ENCODE measurements at regions not wholly inside any gene's neighbourhood (a gene's known extent, or its start where the extent isn't known, plus 50 kb on each side); places are given as distances from the start of the nearest gene placed in this dataset.

DNA sequence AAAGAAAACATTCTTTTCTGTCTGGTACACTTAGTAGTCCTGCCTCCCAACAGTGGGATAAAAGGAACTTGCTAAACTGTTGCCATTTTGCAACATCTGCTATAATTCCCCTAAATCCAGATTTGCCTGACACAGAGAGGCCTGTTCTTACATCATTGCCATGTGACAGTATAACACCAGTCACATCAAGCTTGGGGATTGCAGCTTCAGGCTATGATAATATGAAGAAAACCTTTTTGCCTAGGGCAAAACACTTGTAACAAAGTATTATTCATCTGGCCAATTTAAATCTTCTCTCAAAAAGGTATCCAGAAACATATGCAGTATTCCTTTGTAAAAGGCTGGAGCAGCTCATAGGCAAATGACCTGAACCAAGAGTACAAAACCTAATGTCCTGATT is 80.9 kb upstream of the OTX2 start:
- Mint-ChIP-seq H3K36me3 (peaks cover 1% of the 10 kb centered on the region), H3K9me3 (no peaks in the 10 kb centered on the region), H3K27ac (no peak overlapping the region), H3K4me1 (peaks cover 0 to 4% (median 0%) of the 10 kb centered on the region in 3 donors), H3K4me3 (no peak overlapping the region), H3K27me3 (peaks cover 6% of the 10 kb centered on the region)

DNA sequence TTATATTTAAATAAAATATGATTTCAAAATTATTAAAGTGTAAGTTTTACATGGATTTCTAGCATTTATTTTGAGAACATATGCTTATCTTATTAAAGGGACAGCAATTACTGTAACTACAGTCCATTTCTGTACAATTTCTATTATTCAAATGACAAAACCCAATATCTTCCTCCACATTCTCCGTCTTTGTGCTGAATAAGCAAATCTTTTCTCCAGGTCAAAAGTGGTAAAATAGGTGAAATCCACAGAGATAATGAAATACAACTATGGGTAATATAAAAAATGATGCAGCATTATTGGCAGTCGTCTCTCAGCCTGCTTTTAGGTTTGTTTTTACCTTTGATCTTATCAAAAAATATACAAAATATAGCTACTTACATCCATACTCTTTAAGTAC is 79.4 kb upstream of the OTX2 start:
- H3K4me3 Mint-ChIP-seq: no peak overlapping the region
- H3K27me3 Mint-ChIP-seq: peaks cover 6% of the 10 kb centered on the region
- no peaks in the 10 kb centered on the region for H3K36me3 Mint-ChIP-seq
- H3K4me1 Mint-ChIP-seq: peaks cover 0 to 2% (median 0%) of the 10 kb centered on the region in 3 donors
- H3K9me3 Mint-ChIP-seq: no peaks in the 10 kb centered on the region
- no peak overlapping the region for H3K27ac Mint-ChIP-seq

DNA sequence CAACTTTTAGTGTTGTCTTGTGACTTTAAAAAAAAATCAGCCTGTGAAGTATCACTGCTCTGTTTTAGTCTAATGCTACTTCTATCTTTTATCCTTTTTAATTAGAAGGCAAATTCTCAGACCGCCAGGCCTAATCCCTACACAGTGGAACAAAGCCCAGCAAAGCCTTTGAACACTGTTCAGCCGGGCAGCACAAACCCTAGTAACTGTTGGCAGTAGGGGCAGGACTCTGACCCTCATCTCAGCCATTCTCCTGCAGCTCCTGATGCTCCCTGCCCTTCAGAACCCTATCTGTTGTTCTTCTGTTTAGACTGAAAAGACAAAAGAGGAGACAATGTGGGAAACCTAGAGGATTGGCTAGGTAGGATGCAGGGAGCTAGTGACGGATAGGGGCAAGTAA is 78.0 kb upstream of the OTX2 start:
- Mint-ChIP-seq H3K27me3 (peaks cover 6% of the 10 kb centered on the region), H3K4me3 (no peak overlapping the region), H3K27ac (no peak overlapping the region), H3K4me1 (peaks cover 0 to 2% (median 0%) of the 10 kb centered on the region in 3 donors), H3K36me3 (no peaks in the 10 kb centered on the region), H3K9me3 (no peaks in the 10 kb centered on the region)

DNA sequence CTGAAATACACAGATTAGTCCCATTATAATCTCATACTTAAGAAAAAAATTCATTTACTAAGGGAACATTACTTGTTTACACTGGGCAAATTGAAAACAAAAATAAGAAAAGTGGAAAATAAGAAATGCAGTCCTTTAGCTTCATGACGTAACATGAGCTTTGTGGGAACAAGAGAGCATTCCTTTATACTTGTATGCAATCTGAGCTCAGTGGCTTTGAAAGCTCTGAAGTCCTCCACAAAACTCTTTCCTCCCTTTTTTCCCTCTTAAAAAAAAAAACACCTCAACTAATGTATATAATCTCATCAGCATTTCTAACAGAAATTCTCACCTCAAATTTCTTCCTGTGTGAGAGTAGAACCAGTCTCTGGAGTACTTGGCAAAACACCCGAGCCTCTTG is 76.9 kb upstream of the OTX2 start:
- no peak overlapping the region for H3K4me3 Mint-ChIP-seq
- no peak overlapping the region for H3K27ac Mint-ChIP-seq
- no peaks in the 10 kb centered on the region for H3K4me1 Mint-ChIP-seq
- H3K9me3 Mint-ChIP-seq: no peaks in the 10 kb centered on the region
- no peaks in the 10 kb centered on the region for H3K36me3 Mint-ChIP-seq
- peaks cover 11% of the 10 kb centered on the region for H3K27me3 Mint-ChIP-seq

DNA sequence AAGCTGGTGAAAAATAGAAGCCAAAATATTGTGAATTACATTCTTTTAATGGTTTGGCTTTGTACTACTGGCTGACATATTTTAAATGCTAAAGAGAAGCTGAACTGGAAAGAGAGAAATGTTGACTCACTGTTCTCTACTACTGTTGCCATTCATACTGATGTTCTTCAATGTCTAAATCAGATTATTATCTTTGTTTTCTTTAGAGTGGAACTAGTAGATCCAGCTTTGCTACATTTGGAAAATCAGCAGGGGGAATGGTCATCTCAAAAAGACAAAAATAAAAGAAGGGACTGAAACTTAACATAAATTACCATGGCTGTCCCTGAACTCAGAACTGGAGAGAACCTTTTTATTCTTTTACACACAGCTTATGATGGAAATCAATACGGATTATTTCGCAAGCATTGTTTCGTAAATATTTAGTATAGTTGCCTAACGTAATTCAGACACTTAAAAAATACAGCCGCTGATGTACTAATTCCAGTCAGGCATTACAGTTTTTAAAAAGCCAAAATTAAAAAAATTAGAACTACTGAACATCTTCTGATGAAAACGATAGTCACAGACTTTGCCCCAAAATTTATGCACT is 76.3 kb upstream of the OTX2 start:
- H3K4me1 Mint-ChIP-seq: no peaks in the 10 kb centered on the region
- H3K27ac Mint-ChIP-seq: no peak overlapping the region
- peaks cover 11% of the 10 kb centered on the region for H3K27me3 Mint-ChIP-seq
- no peaks in the 10 kb centered on the region for H3K9me3 Mint-ChIP-seq
- H3K36me3 Mint-ChIP-seq: no peaks in the 10 kb centered on the region
- H3K4me3 Mint-ChIP-seq: no peak overlapping the region

DNA sequence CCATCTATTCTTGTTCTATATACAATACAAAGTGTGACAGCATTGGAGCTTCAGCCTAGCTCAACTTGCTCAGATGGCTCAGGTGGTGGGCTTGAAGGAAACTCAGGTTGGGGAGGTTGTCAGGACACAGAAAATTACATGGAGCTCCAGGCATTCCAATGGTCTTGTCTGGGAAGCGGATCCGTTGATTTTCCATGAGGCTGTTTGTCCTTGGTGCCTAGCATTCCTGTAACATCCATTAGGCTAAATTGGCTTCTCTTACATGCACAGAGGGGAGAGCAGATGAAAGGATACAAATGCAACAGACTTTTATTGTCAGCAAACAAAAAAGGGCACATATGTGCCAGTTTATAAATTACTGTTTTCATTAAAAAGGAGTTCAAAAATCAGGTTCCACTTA is 75.5 kb upstream of the OTX2 start:
- Mint-ChIP-seq H3K9me3 (no peaks in the 10 kb centered on the region), H3K27me3 (peaks cover 11% of the 10 kb centered on the region), H3K4me3 (no peak overlapping the region), H3K27ac (no peak overlapping the region), H3K36me3 (no peaks in the 10 kb centered on the region), H3K4me1 (no peaks in the 10 kb centered on the region)

DNA sequence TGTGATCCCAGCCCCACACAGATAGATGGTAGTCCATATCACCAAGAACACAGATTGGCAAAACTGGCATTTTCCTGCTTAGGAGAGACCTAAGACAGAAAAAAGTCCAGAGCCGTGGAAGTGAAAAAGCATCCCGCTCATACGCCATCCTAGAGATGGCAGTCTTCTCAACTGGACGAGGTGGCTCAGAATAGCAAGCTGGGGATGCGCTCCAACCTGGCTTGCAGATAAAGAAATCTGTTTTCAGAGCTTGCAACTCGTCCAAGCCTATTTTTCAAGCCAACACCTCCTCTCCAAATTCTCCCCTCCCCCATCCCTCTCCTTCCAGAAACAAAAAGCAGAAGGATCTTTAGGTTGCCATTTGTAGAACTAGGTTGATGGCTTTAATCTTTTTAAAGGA is 74.3 kb upstream of the OTX2 start:
- no peaks in the 10 kb centered on the region for H3K9me3 Mint-ChIP-seq
- H3K36me3 Mint-ChIP-seq: no peaks in the 10 kb centered on the region
- no peak overlapping the region for H3K27ac Mint-ChIP-seq
- H3K4me3 Mint-ChIP-seq: no peak overlapping the region
- H3K4me1 Mint-ChIP-seq: no peaks in the 10 kb centered on the region
- peaks cover 13% of the 10 kb centered on the region for H3K27me3 Mint-ChIP-seq

DNA sequence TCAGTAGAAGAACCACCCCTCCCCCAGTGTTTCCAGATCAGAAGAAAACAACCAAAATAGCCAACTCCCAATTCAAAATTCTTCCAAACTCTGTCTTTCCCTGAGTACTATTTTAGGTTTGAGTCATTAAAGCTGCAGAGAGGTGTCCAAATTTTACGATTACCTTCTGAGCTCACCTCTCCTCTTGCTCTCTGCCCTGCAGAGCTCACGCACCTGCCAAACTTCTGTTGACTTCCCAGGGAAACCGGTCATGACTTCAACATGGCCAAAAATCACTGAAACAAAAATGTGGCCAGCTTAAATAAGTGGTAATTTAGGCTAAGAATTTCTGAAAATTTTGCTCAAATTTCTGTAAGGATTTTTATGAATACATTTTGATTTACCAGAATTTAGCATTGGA is 70.9 kb upstream of the OTX2 start:
- peak overlapping the region in 1 of 3 donors; percentile 34 for H3K27ac Mint-ChIP-seq
- no peaks in the 10 kb centered on the region for H3K9me3 Mint-ChIP-seq
- no peaks in the 10 kb centered on the region for H3K36me3 Mint-ChIP-seq
- H3K4me3 Mint-ChIP-seq: no peak overlapping the region
- peaks cover 11% of the 10 kb centered on the region for H3K27me3 Mint-ChIP-seq
- no peaks in the 10 kb centered on the region for H3K4me1 Mint-ChIP-seq

DNA sequence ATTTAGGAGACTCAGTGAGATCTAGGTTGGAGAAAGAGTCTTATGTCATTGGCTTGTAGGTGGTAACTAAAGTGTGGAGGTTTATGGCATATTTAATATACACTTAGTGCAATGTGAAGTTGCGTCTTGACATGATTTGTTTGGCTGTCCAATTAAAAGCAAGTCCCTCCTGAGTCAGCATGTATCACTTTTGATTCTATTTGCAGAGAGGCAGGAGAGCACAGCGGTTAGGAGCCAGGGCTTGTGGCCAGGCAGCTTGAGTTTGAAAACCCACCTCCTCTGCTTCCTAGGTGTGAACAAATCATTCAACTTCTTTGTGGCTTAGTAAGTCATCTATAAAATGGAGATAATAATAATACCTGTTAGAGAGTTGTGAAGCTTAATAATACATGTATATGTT is 68.5 kb upstream of the OTX2 start:
- H3K36me3 Mint-ChIP-seq: no peaks in the 10 kb centered on the region
- H3K27ac Mint-ChIP-seq: no peak overlapping the region
- peaks cover 12% of the 10 kb centered on the region for H3K27me3 Mint-ChIP-seq
- no peaks in the 10 kb centered on the region for H3K9me3 Mint-ChIP-seq
- H3K4me3 Mint-ChIP-seq: no peak overlapping the region
- H3K4me1 Mint-ChIP-seq: no peaks in the 10 kb centered on the region

DNA sequence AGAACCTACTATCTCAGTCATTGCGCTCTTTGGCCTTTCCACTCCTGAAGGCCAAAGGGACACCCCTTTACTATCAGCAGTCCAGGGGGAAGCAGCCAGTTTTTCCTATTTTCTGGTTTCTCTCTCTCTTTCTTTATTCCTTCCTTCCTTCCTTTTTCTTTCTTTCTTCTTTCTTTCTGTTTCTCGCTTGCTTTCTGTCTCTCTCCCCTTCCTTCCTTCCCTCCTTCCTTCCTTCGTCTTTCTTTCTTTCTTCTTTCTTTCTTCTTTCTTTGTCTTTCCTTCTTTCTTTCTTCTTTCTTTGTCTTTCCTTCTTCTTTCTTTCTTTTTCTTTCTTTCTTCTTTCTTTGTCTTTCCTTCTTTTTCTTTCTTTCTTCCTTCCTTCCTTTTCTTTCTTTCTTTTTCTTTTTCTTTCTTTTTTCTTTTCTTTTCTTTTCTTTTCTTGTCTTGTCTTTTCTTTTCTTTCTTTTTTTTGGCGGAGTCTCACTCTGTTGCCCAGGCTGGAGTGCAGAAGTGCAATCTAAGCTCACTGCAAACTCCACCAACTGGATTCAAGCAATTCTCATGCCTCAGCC is 64.9 kb upstream of the OTX2 start:
- no peaks in the 10 kb centered on the region for H3K36me3 Mint-ChIP-seq
- H3K4me3 Mint-ChIP-seq: no peak overlapping the region
- no peaks in the 10 kb centered on the region for H3K9me3 Mint-ChIP-seq
- no peaks in the 10 kb centered on the region for H3K4me1 Mint-ChIP-seq
- no peak overlapping the region for H3K27ac Mint-ChIP-seq
- peaks cover 9% of the 10 kb centered on the region for H3K27me3 Mint-ChIP-seq

DNA sequence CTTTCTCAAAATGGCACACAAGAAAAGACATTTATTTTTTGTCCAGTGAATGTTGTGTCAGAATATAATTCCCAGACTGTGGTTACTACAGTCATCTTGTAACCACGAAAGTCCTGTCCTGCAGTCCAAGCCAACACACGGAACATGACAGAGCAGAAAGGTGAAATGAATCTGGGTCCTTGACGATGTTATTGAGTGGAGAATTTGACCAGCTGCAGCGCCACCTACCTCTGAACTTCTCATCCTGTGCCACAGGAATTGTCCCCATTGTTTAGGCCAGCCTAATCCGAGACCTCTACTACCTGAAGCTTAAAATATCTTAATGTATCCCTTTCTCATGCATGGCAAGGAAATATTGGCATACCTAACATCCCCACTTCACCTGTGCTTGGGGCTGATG is 64.1 kb upstream of the OTX2 start:
- H3K4me1 Mint-ChIP-seq: no peaks in the 10 kb centered on the region
- H3K36me3 Mint-ChIP-seq: no peaks in the 10 kb centered on the region
- no peak overlapping the region for H3K27ac Mint-ChIP-seq
- H3K27me3 Mint-ChIP-seq: peaks cover 8% of the 10 kb centered on the region
- H3K9me3 Mint-ChIP-seq: no peaks in the 10 kb centered on the region
- no peak overlapping the region for H3K4me3 Mint-ChIP-seq

DNA sequence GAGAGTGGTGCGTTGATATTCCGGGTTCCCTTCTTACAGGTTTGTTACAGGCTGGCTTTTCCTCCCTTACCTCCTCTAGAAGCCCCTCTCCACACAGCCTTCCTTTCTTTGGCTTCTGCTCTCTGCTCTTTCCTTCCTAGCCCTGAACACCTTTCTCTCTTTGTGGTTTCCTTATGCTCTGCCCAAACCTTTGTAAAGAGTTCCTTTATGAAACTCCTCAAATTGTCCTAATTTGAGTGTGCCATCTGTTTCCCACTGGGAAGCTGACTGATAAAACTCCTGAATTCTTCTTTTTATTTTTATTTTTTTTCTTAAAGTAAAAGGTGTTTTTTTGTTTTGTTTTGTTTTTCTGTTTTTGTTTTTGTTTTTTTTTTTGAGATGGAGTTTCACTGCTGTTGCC is 60.1 kb upstream of the OTX2 start:
- H3K4me3 Mint-ChIP-seq: no peak overlapping the region
- H3K27me3 Mint-ChIP-seq: peaks cover 4% of the 10 kb centered on the region
- H3K27ac Mint-ChIP-seq: no peak overlapping the region
- no peaks in the 10 kb centered on the region for H3K36me3 Mint-ChIP-seq
- H3K9me3 Mint-ChIP-seq: no peaks in the 10 kb centered on the region
- H3K4me1 Mint-ChIP-seq: no peaks in the 10 kb centered on the region

DNA sequence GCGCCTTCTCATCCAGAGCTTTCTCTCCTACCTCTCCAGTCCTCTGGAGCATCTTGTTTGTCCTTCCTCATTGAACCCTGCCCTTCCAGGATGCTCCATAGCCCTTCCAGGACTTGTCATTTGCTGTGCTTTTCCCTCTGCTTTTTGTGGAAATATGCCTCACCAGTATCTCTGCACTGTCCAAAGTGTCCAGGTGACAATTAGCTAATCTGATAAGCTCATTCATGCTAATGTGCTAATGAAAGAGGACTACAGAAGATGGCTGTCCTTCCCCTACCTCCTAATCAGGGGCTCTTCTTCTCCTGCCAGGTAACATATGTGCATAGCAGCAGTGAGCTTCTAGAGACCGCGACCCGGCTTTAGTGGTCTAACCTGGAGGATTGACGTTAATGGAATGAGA is 58.4 kb upstream of the OTX2 start:
- no peak overlapping the region for H3K27ac Mint-ChIP-seq
- no peak overlapping the region for H3K4me3 Mint-ChIP-seq
- no peaks in the 10 kb centered on the region for H3K4me1 Mint-ChIP-seq
- H3K9me3 Mint-ChIP-seq: no peaks in the 10 kb centered on the region
- H3K27me3 Mint-ChIP-seq: peaks cover 3% of the 10 kb centered on the region
- H3K36me3 Mint-ChIP-seq: no peaks in the 10 kb centered on the region

DNA sequence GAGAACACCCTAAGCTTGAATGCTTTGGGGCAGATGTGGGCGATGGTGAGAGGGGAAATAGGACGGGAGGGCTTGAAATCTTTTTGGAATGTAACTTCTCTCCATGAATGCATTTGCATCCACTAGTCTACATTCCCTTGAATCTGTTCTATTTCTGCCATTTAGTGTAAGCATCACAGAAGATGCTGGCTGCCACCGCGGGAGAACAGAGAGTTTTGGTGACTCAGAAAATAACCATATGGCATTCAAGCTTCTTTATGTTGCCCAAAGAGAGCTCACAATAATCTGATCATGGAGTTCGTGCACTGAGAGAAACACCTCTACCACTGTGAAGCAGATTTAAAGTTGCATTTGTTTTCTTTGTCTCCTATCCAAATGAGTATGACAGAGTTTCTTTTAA is 52.6 kb upstream of the OTX2 start:
- Mint-ChIP-seq H3K27me3 (peaks cover 1% of the 10 kb centered on the region), H3K36me3 (no peaks in the 10 kb centered on the region), H3K4me3 (no peak overlapping the region), H3K27ac (no peak overlapping the region), H3K9me3 (no peaks in the 10 kb centered on the region), H3K4me1 (no peaks in the 10 kb centered on the region)

DNA sequence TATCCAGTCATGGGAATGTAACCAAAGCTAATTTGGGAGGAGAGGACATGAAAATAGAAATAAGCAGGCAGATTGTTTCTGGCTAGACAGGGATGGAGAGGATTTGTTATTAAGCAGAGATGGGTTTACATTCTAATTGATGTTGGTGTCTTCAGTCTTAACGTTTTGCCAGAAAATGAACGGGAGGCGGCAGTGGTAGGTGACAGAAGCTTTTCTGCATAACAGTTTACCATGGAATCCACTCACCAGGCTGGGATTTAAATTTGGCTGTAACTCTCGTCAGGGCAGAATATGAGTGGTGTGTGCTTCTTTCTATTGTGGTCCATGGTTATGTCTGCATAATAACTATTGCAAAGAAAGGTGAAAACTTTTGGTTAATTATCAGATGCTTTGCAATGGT is 50.2 kb upstream of the OTX2 start:
- H3K27me3 Mint-ChIP-seq: peaks cover 7% of the 10 kb centered on the region
- no peak overlapping the region for H3K4me3 Mint-ChIP-seq
- H3K4me1 Mint-ChIP-seq: peaks cover 0 to 3% (median 0%) of the 10 kb centered on the region in 3 donors
- H3K27ac Mint-ChIP-seq: no peak overlapping the region
- H3K9me3 Mint-ChIP-seq: no peaks in the 10 kb centered on the region
- H3K36me3 Mint-ChIP-seq: no peaks in the 10 kb centered on the region

All from IgD-negative memory B cell (primary cell).